ENCODE measurements at regions not wholly inside any gene's neighbourhood (a gene's known extent, or its start where the extent isn't known, plus 50 kb on each side); places are given as distances from the start of the nearest gene placed in this dataset.

- H3K27me3 ChIP-seq, result peaks cover 33% of the 10 kb centered on the region
- no peak overlapping the region for H3K27ac ChIP-seq
- H3K4me1 ChIP-seq, result no peaks in the 10 kb centered on the region
- TF ChIP-seq POLR2A (IDR thresholded peaks at IDR 0.05), result no peak
- no peak for TF ChIP-seq CTCF (IDR thresholded peaks at IDR 0.05)
- TF ChIP-seq EP300 (IDR thresholded peaks at IDR 0.05), result no peak
- TF ChIP-seq POLR2AphosphoS5 (IDR thresholded peaks at IDR 0.05), result no peak
- ATAC-seq, result no peak
- WGBS, 2 donors (ENCODE audit: low coverage in 1 of 2), result 76 to 83% methylated on average over 6 to 8 of the region's 8 CpGs
- H3K4me3 ChIP-seq, result no peak overlapping the region
- H3K36me3 ChIP-seq, result no peaks in the 10 kb centered on the region
- no peaks in the 10 kb centered on the region for H3K9me3 ChIP-seq
These were observed 140.2 kb upstream of the MOCS1 start for GRCh38 chr6:40074306-40075055.

GRCh38 chr6:40066372-40066771 is 132.1 kb upstream of the MOCS1 start:
- no peaks in the 10 kb centered on the region for H3K36me3 ChIP-seq
- no peaks in the 10 kb centered on the region for H3K4me1 ChIP-seq
- H3K9me3 ChIP-seq, result no peaks in the 10 kb centered on the region
- no peak for TF ChIP-seq POLR2A (IDR thresholded peaks at IDR 0.05)
- TF ChIP-seq EP300 (IDR thresholded peaks at IDR 0.05), result no peak
- TF ChIP-seq CTCF (IDR thresholded peaks at IDR 0.05), result no peak
- peaks cover 7% of the 10 kb centered on the region for H3K27me3 ChIP-seq
- no peak overlapping the region for H3K4me3 ChIP-seq
- no peak overlapping the region for H3K27ac ChIP-seq
- no peak for ATAC-seq

- no peak for TF ChIP-seq POLR2AphosphoS5 (IDR thresholded peaks at IDR 0.05)
- no peaks in the 10 kb centered on the region for H3K36me3 ChIP-seq
- no peaks in the 10 kb centered on the region for H3K4me1 ChIP-seq
- WGBS, 2 donors (ENCODE audit: low coverage in 1 of 2), result 40% methylated on average over 1 of the region's 1 CpG; no CpG with 5 or more reads in 1 of the 2 donors
- H3K27me3 ChIP-seq, result no peaks in the 10 kb centered on the region
- no peak overlapping the region for H3K4me3 ChIP-seq
- no peak for ATAC-seq
- H3K27ac ChIP-seq, result no peak overlapping the region
- no peaks in the 10 kb centered on the region for H3K9me3 ChIP-seq
These were observed 122.6 kb upstream of the MOCS1 start for GRCh38 chr6:40056865-40057264.

- Histone ChIP-seq H3K9me3 (no peaks in the 10 kb centered on the region), H3K36me3 (no peaks in the 10 kb centered on the region), H3K4me3 (no peak overlapping the region), H3K27me3 (peaks cover 9% of the 10 kb centered on the region), H3K4me1 (no peaks in the 10 kb centered on the region), H3K27ac (no peak overlapping the region)
- TF ChIP-seq EP300 (IDR thresholded peaks at IDR 0.05) (no peak), POLR2A (IDR thresholded peaks at IDR 0.05) (no peak), POLR2AphosphoS5 (IDR thresholded peaks at IDR 0.05) (no peak), CTCF (IDR thresholded peaks at IDR 0.05) (no peak)
- no peak for ATAC-seq
These were observed 120.3 kb upstream of the MOCS1 start for GRCh38 chr6:40054602-40055001.

- ATAC-seq, result no peak
- TF ChIP-seq POLR2A (IDR thresholded peaks at IDR 0.05), result no peak
- Histone ChIP-seq H3K9me3 (no peaks in the 10 kb centered on the region), H3K4me1 (no peaks in the 10 kb centered on the region), H3K4me3 (no peak overlapping the region), H3K27me3 (peaks cover 13% of the 10 kb centered on the region), H3K36me3 (no peaks in the 10 kb centered on the region), H3K27ac (no peak overlapping the region)
- WGBS, 2 donors (ENCODE audit: low coverage in 1 of 2), result 29 to 82% methylated on average over 1 to 2 of the region's 2 CpGs
These were observed 119.9 kb upstream of the MOCS1 start for GRCh38 chr6:40054186-40054585.

- H3K36me3 ChIP-seq, result no peaks in the 10 kb centered on the region
- H3K9me3 ChIP-seq, result no peaks in the 10 kb centered on the region
- TF ChIP-seq EP300 (IDR thresholded peaks at IDR 0.05), result no peak
- TF ChIP-seq POLR2A (IDR thresholded peaks at IDR 0.05), result no peak
- no peak for TF ChIP-seq CTCF (IDR thresholded peaks at IDR 0.05)
- no peak for TF ChIP-seq POLR2AphosphoS5 (IDR thresholded peaks at IDR 0.05)
- no peak for ATAC-seq
- 78 to 86% methylated on average over 2 to 3 of the region's 4 CpGs for WGBS, 2 donors (ENCODE audit: low coverage in 1 of 2)
- no peaks in the 10 kb centered on the region for H3K4me1 ChIP-seq
- no peak overlapping the region for H3K27ac ChIP-seq
- H3K27me3 ChIP-seq, result peaks cover 14% of the 10 kb centered on the region
- H3K4me3 ChIP-seq, result no peak overlapping the region
These were observed 114.9 kb upstream of the MOCS1 start for GRCh38 chr6:40049128-40049527.

All from gastroesophageal sphincter (tissue), 4 donors.